Fibroblast of the aortic adventitia (primary cell): ENCODE measurements at regions not wholly inside any gene's neighbourhood (a gene's known extent, or its start where the extent isn't known, plus 50 kb on each side); places are given as distances from the start of the nearest gene placed in this dataset.

Source experiments
- DNase-seq: peaks from one replicate; pipeline ENCODE4 v3.0.0-alpha.2; 2010; ENCODE audit warnings: low read depth
- H3K4me3 ChIP-seq: 2 replicates; pipeline ENCODE4 v1.5.1; 2011; ENCODE audit warnings: low read depth, mild to moderate bottlenecking, control low read depth, low read length, moderate library complexity
- TF ChIP-seq, protein P1 (sequence below): IDR thresholded peaks from 2 replicates; pipeline ENCODE4 v1.5.1; 2011; ENCODE audit warnings: mild to moderate bottlenecking, low read length, control low read depth, inconsistent platforms; ENCODE audit not compliant: insufficient read depth

DNA sequence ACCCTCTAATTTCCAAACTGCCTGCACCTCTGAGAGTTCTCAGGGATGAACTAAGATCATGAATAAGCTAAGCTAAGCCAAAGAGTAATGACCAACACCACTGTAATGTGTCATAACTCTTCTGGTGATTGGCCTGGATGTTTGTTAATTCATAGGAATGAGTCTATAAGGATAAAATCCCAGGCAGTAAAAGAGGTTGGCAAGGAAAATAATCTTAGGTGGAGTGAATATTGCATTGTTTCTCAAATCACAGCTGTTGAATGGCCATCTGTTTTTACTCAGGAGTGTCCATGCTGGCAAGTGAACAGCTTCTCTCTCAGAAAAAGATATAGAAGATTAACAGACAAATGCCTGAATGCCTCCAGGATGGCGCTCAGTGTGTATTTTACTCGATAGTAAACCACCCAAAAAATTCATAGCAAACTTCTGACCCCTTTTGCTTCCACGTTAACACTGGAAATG is 60.8 kb upstream of the GLS start:
- no peak overlapping the region for H3K4me3 ChIP-seq
- TF ChIP-seq, protein P1, sequence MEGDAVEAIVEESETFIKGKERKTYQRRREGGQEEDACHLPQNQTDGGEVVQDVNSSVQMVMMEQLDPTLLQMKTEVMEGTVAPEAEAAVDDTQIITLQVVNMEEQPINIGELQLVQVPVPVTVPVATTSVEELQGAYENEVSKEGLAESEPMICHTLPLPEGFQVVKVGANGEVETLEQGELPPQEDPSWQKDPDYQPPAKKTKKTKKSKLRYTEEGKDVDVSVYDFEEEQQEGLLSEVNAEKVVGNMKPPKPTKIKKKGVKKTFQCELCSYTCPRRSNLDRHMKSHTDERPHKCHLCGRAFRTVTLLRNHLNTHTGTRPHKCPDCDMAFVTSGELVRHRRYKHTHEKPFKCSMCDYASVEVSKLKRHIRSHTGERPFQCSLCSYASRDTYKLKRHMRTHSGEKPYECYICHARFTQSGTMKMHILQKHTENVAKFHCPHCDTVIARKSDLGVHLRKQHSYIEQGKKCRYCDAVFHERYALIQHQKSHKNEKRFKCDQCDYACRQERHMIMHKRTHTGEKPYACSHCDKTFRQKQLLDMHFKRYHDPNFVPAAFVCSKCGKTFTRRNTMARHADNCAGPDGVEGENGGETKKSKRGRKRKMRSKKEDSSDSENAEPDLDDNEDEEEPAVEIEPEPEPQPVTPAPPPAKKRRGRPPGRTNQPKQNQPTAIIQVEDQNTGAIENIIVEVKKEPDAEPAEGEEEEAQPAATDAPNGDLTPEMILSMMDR: no peak
- peak; percentile 99 for DNase-seq

DNA sequence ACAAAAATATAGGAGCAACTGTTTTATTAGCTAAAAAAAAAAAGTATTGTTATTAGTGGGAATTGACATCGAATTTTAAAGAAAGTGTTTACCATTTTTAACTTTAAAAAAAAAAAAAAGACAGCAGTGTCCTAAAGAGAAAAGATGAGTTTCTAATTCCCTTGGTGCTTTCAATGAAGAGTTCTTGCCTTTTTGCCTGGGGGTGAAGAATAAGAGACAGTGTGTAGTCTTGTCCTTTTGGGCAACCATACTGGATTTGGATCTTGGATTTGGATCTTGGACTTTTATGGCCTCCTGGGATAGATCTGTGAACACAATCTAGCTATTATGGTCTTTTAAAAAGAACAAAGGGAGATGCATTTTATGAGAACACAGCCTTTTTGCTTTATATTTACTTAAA is 60.2 kb upstream of the GLS start:
- TF ChIP-seq, protein P1: no peak
- DNase-seq: no peak
- no peak overlapping the region for H3K4me3 ChIP-seq

DNA sequence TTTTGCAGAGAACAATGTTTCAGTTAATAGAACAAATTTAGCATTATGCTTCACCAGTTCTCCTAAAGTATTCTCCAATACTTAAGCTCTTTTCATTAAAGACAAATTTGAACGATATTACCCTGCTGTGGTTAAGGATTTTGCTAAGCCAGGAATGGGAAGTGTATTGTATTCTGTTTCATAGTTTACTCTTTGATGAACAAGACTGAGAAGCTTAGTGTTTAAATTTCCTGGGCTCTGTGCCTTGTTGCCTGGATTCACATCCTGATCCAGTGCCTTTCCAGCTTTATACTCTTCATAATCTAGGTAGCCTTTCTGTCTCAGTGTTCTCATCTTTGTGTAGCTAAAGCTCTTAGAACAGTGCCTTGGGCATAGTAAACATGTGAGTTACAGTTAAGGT is 58.6 kb upstream of the GLS start:
- TF ChIP-seq, protein P1: no peak
- DNase-seq: no peak
- no peak overlapping the region for H3K4me3 ChIP-seq

DNA sequence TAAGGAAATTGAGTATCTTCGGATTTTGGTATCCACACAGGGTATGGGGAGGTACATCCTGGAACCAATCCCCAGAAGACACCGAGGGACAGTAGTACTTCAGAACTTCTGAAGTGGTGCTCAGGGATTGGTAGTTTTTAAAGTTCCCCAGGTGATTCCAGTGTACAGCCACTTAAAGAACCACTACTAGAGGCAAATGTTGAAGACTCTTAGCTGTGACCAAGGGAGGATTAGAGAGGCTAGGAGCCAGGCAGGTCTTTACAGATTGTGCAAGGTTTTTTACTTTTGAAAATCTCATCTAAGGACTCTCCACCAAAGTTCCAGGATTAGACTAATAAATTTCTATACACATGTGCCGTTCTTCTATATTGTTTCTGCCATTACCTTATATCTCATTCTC is 52.9 kb upstream of the GLS start:
- no peak overlapping the region for H3K4me3 ChIP-seq
- TF ChIP-seq, protein P1: no peak
- DNase-seq: no peak

DNA sequence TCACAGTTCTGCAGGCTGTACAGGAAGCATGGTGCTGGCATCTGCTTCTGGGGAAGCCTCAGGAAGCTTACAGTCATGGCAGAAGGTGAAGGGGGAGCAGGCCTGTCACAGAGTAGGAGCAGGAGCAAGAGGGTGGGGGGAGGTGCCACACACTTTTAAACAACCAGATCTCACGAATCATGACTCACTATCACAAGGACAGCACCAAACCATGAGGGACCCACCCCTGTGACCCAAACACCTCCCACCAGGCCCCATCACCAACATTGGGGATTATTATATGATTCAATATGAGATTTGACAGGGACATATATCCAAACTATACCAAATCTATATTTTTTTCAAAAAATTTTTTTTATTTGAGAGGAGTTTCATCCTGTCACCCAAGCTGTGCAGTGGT is 51.0 kb upstream of the GLS start:
- TF ChIP-seq, protein P1: no peak
- H3K4me3 ChIP-seq: no peak overlapping the region
- DNase-seq: no peak
